ENCODE measurements at regions not wholly inside any gene's neighbourhood (a gene's known extent, or its start where the extent isn't known, plus 50 kb on each side); places are given as distances from the start of the nearest gene placed in this dataset.

DNA sequence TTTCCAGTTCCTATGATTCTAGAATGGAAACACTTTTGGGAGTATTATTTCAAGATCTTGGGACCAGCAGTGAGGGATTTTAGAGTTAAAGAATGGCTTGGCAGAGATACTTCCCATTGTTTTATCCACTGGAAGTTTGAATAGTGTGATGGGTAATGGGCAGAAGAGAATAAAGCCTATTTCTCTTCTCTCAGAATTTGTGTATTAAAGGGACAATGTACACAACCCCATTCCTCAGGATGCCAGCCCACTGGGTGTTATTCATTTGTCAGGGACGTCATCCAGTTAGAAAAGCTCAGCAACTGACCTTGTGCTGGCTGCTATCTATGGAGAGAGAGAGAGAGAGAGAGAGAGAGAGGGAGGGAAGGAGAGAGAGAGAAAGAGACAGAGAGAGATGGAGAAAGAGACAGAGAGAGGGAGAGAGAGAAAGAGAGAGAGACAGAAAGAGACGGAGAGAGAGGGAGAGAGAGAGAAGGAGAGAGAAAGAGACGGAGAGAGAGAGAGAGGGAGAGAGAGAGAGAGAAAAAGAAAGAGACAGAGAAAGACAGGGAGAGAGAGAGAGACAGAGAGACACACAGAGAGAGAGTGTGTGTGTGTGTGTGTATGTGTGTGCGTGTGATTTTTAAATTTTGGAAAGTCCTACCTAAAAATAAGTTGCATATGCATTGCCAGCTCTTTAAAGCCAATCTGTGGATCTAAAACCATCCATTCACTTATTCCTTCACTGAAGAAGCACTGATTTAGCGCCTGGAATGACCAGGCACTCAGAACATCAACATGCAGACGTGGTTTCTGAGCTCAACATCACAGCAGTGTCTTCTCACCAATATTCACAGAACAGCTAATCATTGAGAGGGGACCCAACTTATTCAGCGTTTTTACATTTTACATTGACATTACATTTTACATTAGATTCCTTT lies 388.8 kb downstream of the THBS2 start:
- TF ChIP-seq, protein P1, sequence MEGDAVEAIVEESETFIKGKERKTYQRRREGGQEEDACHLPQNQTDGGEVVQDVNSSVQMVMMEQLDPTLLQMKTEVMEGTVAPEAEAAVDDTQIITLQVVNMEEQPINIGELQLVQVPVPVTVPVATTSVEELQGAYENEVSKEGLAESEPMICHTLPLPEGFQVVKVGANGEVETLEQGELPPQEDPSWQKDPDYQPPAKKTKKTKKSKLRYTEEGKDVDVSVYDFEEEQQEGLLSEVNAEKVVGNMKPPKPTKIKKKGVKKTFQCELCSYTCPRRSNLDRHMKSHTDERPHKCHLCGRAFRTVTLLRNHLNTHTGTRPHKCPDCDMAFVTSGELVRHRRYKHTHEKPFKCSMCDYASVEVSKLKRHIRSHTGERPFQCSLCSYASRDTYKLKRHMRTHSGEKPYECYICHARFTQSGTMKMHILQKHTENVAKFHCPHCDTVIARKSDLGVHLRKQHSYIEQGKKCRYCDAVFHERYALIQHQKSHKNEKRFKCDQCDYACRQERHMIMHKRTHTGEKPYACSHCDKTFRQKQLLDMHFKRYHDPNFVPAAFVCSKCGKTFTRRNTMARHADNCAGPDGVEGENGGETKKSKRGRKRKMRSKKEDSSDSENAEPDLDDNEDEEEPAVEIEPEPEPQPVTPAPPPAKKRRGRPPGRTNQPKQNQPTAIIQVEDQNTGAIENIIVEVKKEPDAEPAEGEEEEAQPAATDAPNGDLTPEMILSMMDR (IDR thresholded peaks at IDR 0.05; ENCODE audit: extremely low read depth, insufficient read depth, missing control alignments), result no peak
- in situ Hi-C loops (cut with MboI; ENCODE audit: low pct_unique_long_range_greater_than_20kb, low sequenced_read_pairs, unreplicated experiment), result no loop called here
- no peak for DNase-seq (ENCODE audit: low spot score)

DNA sequence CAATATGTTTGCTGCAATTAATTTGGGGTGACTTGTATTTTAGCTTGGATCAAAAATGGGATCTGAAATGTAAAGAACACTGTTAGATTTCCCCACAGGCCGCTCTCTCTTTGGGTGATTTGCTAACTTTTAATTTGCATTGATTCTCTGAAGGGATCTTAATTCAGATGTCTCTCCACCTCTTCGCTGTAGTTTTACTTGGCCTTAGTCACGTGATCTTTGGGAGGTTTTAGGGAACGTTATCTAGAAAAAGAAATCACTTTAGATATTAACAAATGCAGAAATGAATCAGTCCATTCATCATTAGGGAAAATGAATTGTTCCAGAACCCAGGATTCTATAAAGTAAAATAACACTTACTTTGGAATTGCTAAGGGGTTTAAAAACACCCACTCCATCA lies 390.2 kb downstream of the THBS2 start:
- in situ Hi-C loops (cut with MboI; ENCODE audit: low pct_unique_long_range_greater_than_20kb, low sequenced_read_pairs, unreplicated experiment), result no loop called here
- TF ChIP-seq, protein P1 (IDR thresholded peaks at IDR 0.05; ENCODE audit: extremely low read depth, insufficient read depth, missing control alignments), result no peak
- no peak for DNase-seq (ENCODE audit: low spot score)

DNA sequence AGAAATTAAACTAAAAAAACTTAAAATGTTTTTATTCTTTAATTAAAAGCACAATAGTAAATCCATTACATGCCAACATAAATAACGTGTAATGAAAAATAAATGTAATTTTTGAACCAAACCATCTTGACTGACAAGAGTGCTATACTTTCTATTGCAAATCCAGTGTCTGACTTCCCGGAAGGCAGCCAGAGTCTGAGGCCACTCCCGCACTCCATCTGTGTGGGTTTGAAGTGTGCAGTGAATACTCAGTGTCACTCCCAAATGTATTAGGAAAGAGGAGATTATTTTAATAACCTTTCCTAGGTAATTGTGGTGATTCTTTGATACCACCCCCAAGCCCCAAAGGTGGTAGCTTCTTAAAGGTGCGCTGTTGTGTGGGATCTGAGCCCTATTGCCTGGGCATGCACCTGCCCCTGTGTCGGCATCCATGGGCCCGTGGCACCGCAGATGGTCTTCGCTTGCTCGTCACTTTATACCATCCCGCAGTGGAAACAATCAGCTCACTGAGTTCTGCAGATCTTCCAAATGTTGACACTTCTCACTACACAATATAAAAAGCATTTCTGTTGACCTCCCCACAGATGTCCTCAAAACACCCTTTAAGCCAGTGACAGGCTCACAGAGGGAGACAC lies 391.2 kb downstream of the THBS2 start:
- DNase-seq (ENCODE audit: low spot score), result no peak
- TF ChIP-seq, protein P1 (IDR thresholded peaks at IDR 0.05; ENCODE audit: extremely low read depth, insufficient read depth, missing control alignments), result no peak
- in situ Hi-C loops (cut with MboI; ENCODE audit: low pct_unique_long_range_greater_than_20kb, low sequenced_read_pairs, unreplicated experiment), result no loop called here

DNA sequence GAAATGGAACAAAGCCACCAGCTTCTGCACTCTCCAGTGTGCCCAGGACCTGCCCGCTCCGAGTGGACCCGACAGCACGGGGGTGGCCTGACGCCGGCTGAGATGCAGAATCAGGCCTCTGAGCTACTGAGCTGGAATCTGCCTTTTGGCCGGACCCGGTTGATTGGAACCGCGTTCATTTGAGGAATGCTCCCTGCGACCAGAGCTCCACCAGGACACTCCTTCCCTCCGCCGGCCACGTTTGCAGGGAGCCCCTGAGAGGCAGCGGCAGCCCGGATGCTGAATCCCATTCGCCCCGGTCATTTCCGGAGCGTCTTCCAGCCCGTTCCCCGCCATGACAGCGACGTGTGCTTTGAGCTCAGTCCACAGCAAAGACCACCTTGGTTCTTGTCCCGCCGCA lies 392.7 kb downstream of the THBS2 start:
- TF ChIP-seq, protein P1 (IDR thresholded peaks at IDR 0.05; ENCODE audit: extremely low read depth, insufficient read depth, missing control alignments), result no peak
- no peak for DNase-seq (ENCODE audit: low spot score)
- in situ Hi-C loops (cut with MboI; ENCODE audit: low pct_unique_long_range_greater_than_20kb, low sequenced_read_pairs, unreplicated experiment), result no loop called here

DNA sequence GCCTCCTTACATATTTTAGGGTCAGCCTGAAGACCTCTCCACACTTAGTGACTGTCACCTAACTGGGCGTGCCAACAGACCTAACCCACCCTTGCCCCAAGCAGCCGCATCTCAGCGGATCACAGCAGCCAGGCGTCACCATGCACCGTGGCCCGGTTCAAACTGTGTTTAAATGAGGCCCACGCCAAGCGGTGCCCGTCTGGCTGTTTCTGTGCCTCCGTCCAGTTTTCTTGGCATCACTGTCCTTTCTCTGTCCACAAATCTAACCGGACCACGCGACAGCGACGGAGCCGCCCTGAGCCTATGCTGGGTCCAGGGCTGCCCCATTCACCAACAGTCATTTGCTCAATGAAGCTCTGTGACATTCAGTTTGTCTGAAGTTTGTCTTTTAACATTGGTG lies 393.3 kb downstream of the THBS2 start:
- DNase-seq (ENCODE audit: low spot score), result no peak
- in situ Hi-C loops (cut with MboI; ENCODE audit: low pct_unique_long_range_greater_than_20kb, low sequenced_read_pairs, unreplicated experiment), result no loop called here
- TF ChIP-seq, protein P1 (IDR thresholded peaks at IDR 0.05; ENCODE audit: extremely low read depth, insufficient read depth, missing control alignments), result no peak

DNA sequence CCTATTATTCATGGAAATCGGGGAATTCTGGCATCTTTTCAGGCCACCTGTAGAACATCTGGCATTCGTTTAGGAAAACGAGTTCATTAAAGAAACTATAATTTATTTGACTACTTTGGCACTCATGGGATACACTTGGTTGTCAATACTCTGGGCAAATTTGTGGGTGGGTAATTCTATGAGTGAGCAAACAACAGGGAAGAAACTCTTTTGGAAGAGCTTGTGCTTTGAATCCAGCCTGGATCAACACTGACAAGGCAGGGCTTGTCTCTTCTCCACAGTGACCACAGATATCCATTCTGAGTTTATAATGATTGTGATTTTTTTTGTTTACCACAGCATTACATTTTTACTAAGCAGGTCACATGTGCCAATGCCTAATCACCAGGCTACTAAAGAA lies 394.7 kb downstream of the THBS2 start:
- no peak for DNase-seq (ENCODE audit: low spot score)
- in situ Hi-C loops (cut with MboI; ENCODE audit: low pct_unique_long_range_greater_than_20kb, low sequenced_read_pairs, unreplicated experiment), result no loop called here
- TF ChIP-seq, protein P1 (IDR thresholded peaks at IDR 0.05; ENCODE audit: extremely low read depth, insufficient read depth, missing control alignments), result no peak
